Epithelial cell of esophagus (primary cell): ENCODE measurements at regions not wholly inside any gene's neighbourhood (a gene's known extent, or its start where the extent isn't known, plus 50 kb on each side); places are given as distances from the start of the nearest gene placed in this dataset.
"Not testable (repeated sequence)": the region's sequence is repeated elsewhere in the genome, so short reads cannot be mapped to it uniquely, and the experiment has no call there.

Experiments
- DNase-seq: peaks from one replicate; pipeline ENCODE4 v3.0.0; 2010; ENCODE audit warnings: low read depth
- H3K4me3 ChIP-seq: 2 replicates; pipeline ENCODE4 v1.5.1; 2011; ENCODE audit warnings: mild to moderate bottlenecking, low read length, control low read depth
- TF ChIP-seq, protein P1 (sequence below): IDR thresholded peaks from 2 replicates; pipeline ENCODE4 v1.5.1; 2011; ENCODE audit warnings: low read depth, mild to moderate bottlenecking, low read length, control low read depth, inconsistent platforms; ENCODE audit not compliant: insufficient read depth; ENCODE audit errors: missing control alignments

DNA sequence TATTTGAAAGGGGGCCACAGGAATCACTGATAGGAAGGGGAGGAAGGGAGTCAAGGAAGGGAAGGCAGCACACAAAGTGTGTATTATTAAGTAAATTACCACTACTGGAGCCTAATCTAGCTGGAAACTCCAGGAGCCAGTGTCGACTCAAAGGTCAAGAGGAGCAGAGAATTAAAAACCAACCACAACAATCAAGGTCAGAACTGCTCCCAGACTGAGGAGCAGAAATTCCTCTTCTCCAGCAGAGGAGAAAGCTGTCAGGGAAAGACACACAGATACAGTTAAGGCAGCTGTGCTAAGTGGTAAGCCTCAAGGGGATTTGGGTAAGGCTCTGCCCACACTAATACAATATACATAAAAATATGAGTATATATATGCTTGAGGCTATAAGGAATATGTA, 87.5 kb upstream of the PTPN13 start:
- DNase-seq = no peak
- TF ChIP-seq, protein P1, sequence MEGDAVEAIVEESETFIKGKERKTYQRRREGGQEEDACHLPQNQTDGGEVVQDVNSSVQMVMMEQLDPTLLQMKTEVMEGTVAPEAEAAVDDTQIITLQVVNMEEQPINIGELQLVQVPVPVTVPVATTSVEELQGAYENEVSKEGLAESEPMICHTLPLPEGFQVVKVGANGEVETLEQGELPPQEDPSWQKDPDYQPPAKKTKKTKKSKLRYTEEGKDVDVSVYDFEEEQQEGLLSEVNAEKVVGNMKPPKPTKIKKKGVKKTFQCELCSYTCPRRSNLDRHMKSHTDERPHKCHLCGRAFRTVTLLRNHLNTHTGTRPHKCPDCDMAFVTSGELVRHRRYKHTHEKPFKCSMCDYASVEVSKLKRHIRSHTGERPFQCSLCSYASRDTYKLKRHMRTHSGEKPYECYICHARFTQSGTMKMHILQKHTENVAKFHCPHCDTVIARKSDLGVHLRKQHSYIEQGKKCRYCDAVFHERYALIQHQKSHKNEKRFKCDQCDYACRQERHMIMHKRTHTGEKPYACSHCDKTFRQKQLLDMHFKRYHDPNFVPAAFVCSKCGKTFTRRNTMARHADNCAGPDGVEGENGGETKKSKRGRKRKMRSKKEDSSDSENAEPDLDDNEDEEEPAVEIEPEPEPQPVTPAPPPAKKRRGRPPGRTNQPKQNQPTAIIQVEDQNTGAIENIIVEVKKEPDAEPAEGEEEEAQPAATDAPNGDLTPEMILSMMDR = no peak

DNA sequence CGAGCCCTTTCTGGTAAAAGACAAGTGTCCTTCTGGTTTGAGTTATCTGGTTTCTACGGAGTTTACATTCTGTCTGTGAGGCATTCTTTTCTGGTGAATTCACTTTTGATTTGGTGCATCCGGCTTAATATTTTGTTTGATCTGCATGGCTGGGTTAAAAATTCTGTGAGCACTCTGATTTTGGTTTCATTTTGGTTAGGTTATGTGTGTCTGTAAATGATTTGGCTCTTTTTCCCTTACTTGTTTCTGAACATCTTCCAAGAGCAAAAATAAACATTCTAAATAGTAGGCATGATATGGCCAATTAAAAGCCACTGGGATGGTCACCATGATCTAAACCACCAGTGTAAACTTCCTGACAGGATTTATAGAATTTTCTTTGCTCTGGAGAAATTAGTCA, 85.7 kb upstream of the PTPN13 start:
- no peak overlapping the region for H3K4me3 ChIP-seq
- TF ChIP-seq, protein P1 = no peak
- no peak for DNase-seq

More for the DNA sequence above, 87.5 kb upstream of the PTPN13 start:
- H3K4me3 ChIP-seq = no peak overlapping the region

DNA sequence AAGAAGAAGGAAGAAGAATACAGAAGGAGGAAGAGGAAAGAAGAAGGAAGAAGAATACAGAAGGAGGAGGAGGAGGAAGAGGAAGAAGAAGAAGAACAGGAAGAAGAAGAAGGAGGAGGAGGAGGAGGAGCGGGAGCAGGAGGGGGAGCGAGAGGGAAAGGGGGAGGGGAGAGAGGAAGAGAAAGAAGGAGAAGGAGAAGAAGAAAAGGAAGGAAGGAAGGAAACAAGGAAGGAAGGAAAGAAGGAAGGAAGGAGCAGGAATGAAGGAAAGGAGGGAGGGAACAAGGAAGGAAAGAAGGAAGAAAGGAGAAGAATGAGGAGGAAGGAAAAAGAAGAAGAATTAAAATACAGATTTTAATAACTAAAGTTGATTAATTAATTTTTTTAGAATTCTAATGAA, 82.5 kb upstream of the PTPN13 start:
- TF ChIP-seq, protein P1 = no peak
- no peak for DNase-seq

DNA sequence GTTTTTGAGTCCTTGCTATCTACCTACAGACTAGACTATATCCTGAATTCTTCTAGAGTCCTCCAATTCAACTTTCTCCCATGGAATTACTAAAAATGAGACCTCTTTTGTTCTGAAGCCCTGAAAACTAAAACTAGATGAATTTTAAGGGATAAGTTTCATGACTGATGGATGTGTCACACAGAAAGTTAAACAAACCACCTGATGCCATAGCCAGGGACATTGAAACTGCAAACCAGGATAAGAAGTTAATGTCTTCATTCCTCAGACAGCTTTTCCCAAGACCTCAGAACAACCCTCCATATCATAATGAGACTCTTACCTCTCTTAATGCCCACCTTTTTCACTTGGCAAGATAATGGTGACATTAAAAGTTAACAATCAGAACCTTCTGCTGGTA, 81.5 kb upstream of the PTPN13 start:
- TF ChIP-seq, protein P1 = no peak
- peak; percentile 52 for DNase-seq
- no peak overlapping the region for H3K4me3 ChIP-seq

More for the DNA sequence above, 82.5 kb upstream of the PTPN13 start:
- no peak overlapping the region for H3K4me3 ChIP-seq

DNA sequence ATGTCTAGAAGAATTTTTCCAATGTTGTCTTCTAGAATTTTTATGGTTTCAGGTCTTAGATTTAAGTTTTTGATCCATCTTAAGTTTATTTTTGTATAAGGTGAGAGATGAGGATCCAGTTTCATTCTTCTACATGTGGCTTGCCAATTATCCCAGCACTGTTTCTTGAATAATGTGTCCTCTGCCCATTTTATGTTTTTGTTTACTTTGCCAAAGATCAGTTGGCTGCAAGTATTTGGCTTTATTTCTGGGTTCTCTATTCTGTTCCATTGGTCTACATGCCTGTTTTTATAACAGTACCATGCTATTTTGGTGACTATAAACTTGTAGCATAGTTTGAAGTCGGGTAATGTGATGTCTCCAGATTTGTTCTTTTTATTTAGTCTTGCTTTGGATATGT, 78.2 kb upstream of the PTPN13 start:
- not testable (repeated sequence) for DNase-seq, H3K4me3 ChIP-seq

DNA sequence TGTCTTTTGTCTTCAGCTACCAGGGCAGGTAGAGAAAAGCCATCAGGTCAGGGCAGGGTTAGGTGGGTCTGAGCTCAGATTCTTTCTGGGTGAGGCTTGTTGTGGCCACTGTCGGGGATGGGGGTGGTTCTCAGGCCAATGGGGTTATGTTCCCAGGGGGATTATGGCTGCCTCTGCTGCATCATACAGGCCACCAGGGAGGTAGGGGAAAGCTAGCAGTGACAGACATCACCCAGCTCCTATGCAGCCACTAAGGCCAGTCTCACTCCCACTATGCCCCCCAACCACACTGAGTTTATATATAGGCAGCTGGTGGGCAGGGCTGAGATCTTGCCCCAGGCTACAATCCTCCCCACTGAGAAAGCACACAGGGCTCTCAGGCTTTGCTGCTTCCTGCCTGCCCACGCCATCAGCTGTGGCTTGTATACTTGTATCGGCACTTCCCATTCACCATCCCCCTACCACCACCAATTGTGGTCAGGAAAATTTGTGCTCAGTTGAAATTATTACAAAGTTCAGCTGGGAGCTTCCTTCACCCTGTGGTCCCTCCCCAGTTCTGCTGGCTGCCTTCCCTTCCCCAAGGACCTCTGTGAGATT, 72.6 kb upstream of the PTPN13 start:
- H3K4me3 ChIP-seq = no peak overlapping the region
- TF ChIP-seq, protein P1 = no peak
- DNase-seq = no peak

DNA sequence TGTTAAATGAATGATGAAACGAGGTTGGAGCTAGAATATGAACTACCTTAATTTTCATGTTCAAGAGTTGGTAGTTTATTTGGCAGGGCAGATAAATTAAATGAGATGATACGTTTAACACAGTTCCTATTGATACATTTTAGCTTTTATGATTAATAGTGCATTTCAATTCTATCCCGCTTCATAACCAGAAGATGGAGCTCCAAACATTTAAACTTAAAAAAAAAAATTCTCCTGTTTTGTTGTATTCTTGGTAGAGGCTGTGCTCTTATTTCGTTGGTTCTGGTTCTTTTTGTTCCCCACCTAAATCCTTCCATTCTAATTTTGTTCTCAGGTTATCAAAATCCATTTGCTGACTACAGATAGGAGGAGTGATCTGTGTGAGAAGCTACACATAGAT, 71.8 kb upstream of the PTPN13 start:
- TF ChIP-seq, protein P1 = no peak
- DNase-seq = no peak
- H3K4me3 ChIP-seq = no peak overlapping the region

DNA sequence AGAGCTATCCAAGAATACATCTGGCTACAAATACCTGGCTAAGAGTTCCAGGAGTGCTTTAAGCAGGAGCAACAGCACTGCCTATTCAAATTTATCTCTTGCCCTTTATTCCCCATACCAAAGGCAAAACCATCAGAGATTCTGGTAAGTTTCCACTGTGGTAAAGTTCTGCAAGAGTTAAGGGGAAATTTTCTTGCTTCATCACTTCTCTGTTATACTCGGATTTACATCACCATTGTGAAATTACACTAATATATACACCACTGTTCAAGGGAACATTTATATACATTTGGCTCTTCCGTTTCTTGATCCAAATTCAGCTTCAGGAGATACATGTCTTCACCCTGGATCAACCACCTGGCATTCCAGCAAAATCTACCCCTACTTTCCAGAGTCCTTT, 70.8 kb upstream of the PTPN13 start:
- H3K4me3 ChIP-seq = no peak overlapping the region
- no peak for DNase-seq
- TF ChIP-seq, protein P1 = no peak

DNA sequence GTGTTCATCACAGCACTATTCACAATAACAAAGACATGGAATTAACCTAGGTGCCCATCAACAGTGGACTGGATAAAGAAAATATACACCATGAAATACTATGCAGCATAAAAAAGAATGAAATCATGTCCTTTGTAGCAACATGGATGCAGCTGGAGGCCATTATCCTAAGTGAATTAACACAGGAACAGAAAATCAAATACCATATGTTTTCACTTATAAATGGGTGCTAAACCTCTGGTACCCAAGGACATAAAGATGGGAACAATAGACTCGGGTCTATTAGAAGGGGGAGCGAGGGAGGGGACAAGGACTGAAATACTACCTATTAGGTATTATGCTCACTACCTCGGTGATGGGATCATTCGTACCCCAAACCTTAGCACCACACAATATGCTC, 66.4 kb upstream of the PTPN13 start:
- H3K4me3 ChIP-seq, DNase-seq: not testable (repeated sequence)
